ENCODE measurements at regions not wholly inside any gene's neighbourhood (a gene's known extent, or its start where the extent isn't known, plus 50 kb on each side); places are given as distances from the start of the nearest gene placed in this dataset.

DNA sequence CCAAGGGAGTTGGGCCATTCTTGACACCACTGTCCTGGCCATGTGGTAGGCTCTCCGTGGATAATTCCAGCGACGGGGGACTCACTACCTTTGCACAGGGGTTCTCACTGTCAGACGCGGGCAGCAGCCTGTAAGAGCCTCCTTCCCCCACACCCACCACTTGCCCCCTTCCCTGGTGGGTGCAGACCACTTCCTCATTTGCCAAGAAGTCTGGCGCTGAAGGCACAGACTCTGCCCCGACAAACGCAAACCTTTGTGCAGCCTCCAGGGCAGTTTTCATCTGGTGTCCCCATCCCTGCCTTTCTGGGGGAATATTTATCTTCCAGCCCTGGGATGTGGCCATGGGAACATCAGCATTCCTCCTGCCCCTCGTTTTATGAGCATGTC lies 422.5 kb downstream of the SHANK2 start:
- TF ChIP-seq, protein P1, sequence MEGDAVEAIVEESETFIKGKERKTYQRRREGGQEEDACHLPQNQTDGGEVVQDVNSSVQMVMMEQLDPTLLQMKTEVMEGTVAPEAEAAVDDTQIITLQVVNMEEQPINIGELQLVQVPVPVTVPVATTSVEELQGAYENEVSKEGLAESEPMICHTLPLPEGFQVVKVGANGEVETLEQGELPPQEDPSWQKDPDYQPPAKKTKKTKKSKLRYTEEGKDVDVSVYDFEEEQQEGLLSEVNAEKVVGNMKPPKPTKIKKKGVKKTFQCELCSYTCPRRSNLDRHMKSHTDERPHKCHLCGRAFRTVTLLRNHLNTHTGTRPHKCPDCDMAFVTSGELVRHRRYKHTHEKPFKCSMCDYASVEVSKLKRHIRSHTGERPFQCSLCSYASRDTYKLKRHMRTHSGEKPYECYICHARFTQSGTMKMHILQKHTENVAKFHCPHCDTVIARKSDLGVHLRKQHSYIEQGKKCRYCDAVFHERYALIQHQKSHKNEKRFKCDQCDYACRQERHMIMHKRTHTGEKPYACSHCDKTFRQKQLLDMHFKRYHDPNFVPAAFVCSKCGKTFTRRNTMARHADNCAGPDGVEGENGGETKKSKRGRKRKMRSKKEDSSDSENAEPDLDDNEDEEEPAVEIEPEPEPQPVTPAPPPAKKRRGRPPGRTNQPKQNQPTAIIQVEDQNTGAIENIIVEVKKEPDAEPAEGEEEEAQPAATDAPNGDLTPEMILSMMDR (IDR thresholded peaks at IDR 0.05), result no peak
- TF ChIP-seq POLR2A (IDR thresholded peaks at IDR 0.05), result no peak

All from ovary (tissue), 3 donors.